ENCODE measurements at regions not wholly inside any gene's neighbourhood (a gene's known extent, or its start where the extent isn't known, plus 50 kb on each side); places are given as distances from the start of the nearest gene placed in this dataset.

- TF ChIP-seq SUZ12 (IDR thresholded peaks at IDR 0.05), result no peak
- TF ChIP-seq SP1 (IDR thresholded peaks at IDR 0.05), result no peak
- TF ChIP-seq ZNF384 (IDR thresholded peaks at IDR 0.05), result no peak
- no peak for TF ChIP-seq FOXM1 (IDR thresholded peaks at IDR 0.05; ENCODE audit: borderline replicate concordance)
- no peak for TF ChIP-seq BHLHE40 (IDR thresholded peaks at IDR 0.05; ENCODE audit: borderline replicate concordance)
- no peak for TF ChIP-seq ELF4 (IDR thresholded peaks at IDR 0.05)
- no peak for TF ChIP-seq TARDBP (IDR thresholded peaks at IDR 0.05)
- no peak for TF ChIP-seq FOXK2 (IDR thresholded peaks at IDR 0.05)
- no peak for TF ChIP-seq ARNT (IDR thresholded peaks at IDR 0.05)
- TF ChIP-seq LEF1 (IDR thresholded peaks at IDR 0.05; ENCODE audit: borderline replicate concordance), result no peak
- TF ChIP-seq HDGF (IDR thresholded peaks at IDR 0.05; ENCODE audit: borderline replicate concordance), result no peak
- TF ChIP-seq NFRKB (IDR thresholded peaks at IDR 0.05), result no peak
- no peak for TF ChIP-seq L3MBTL2 (conservative IDR thresholded peaks at IDR 0.05)
These were observed 56.0 kb upstream of the EDARADD start for GRCh38 chr1:236338096-236338495.

Measured in HEK293T (cell line).